ENCODE measurements at regions not wholly inside any gene's neighbourhood (a gene's known extent, or its start where the extent isn't known, plus 50 kb on each side); places are given as distances from the start of the nearest gene placed in this dataset.
"Not testable (repeated sequence)": the region's sequence is repeated elsewhere in the genome, so short reads cannot be mapped to it uniquely, and the experiment has no call there.

DNA sequence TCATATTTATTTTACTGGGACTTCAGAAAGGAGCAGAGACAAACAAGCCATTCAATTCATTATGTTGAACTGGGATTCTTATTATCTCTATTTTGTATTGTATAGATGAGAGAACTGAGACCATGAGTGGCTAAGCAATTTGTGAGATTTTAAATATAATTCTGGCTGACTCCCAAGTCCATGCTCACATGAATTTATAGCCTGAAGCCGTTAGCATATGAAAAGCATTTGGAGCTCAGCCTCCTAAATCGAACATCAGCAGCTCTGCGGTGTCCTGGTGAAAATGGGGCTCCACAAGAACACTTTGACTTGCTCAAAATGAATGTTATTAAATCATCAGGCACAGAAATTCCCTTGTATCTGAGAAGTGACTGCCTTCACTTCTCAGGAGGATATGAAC is 96.8 kb upstream of the DPT start:
- DNase-seq (ENCODE audit: low spot score): no peak

DNA sequence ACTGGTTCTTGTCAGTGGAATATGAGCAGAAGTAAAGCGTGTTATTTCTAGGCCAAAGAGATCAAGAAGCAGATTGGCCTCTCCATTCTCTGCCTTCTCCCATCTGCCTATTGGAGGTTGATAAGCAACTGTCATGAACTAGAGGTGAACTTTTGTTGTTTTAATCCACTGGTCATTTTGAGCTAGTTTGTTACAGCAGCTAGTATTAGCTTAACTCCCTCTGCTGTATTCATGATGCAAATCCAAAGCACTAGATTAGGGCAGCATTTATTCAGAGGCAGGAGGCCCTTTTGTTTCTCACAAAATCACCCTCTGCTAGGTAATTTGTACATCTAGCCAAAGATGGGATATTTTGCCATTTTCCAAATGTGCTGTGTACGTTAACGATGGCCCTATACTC is 97.3 kb upstream of the DPT start:
- DNase-seq (ENCODE audit: low spot score): no peak

DNA sequence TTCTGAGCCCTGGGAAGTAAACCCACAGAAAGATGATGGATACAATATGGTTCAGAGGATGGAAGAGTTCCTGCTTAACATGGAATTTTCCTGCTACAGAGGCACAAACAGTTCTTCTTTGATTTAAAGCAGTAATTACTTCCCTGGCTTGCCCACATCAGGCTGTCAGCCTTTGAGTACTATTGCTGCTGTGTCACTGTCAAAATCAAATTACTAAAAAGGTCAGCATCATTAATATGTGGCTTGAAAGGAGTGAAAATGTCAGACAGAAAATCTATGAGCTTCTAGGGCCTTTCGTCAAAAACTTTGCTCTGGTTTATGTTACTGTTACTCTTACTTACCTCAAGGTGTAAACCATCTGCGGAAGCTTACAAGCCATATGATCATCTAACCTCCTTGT is 98.6 kb upstream of the DPT start:
- DNase-seq (ENCODE audit: low spot score): no peak

DNA sequence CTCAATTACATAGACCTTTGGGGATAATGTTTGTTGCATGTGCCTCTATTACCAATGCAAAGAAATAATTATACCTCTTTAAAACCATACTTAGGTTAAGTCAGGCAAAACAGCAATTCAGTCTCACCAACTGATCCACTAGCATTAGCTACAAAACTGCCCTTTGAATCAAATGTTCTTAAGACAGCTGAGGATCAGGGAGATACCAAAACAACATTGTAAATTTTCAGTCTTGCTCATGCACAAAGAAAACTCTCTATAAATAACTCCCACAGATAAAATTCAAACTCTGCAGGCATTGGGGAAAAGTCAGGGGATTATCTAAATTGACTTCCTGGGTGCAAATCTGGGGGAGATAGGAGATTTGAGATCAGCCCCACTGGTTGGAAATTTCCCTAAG is 100.9 kb upstream of the DPT start:
- no peak for DNase-seq (ENCODE audit: low spot score)

DNA sequence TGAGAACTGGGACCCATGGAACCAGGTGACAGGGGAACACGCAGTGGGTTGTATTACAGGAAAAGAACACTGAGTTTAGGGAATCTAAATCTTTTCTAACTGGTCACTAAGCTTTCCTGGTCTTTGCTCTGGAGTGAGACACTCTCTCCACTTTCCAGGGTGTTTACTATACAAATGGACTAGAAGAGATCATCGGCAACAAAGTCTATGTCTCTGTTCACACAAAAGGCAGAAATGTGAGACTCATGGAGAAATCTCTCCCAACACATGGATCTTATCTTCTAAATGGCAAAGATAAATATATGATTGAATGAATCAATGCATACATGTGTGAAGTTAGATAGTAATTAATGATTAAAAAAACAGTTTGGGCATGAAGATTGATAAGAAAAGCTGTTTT is 101.6 kb upstream of the DPT start:
- DNase-seq (ENCODE audit: low spot score): no peak

DNA sequence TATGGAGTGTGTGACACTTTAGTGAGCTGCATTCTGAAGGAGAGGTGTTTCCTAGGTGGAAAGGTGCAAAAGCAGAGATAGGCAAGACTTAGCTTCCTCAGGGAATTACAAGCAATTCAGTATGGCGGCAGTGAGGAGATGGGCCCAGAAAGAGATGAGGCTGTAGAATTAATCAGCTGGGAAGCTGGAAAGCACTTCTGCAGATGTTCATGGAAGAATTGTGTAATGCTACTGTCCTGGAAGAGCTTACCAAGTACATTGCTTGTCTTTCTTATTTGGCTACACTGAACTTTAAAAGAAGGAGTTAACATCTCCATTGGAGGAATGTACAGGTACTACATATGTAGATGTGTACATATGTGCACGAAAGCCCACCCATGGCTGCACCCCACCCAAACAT is 103.7 kb upstream of the DPT start:
- no peak for DNase-seq (ENCODE audit: low spot score)

DNA sequence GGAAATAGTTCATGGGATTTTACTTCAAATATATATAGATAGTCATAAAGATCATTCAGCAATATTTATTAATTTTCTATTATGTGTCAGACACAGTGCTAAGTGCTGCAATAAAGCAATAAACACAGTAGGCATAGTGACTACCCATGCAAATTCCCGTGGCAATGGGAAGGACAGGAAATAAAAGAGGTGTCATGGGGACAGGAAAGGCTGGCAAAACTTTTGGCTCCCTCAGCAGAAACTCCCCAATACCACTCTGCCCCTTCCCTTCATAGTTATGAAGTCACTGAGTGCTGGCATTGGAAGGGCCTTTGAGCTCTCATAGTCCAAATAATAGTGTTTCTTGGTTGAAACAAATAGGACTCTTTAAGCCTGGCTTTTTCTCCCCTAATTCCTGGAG is 104.4 kb upstream of the DPT start:
- DNase-seq (ENCODE audit: low spot score): no peak

DNA sequence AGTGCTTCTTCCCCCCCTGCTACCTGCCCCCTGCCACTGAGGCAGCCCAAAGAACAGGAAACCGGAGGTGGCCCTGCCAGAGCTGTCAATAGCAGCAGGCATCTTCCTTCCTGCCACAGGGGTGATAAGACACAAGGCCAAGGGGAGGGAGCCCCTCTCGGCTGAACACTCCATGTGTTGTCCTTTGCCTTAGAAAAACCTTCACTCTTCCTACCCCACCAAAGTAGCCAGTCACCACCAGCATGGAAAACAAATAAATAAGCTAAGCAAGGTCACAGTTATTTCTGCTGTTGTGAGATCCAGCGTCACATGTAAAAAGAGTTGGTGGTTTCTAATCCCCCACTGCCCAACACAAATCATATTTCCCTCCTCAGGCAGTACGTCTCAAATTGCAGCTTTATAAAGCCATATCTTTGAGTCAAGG is 104.8 kb upstream of the DPT start:
- no peak for DNase-seq (ENCODE audit: low spot score)

DNA sequence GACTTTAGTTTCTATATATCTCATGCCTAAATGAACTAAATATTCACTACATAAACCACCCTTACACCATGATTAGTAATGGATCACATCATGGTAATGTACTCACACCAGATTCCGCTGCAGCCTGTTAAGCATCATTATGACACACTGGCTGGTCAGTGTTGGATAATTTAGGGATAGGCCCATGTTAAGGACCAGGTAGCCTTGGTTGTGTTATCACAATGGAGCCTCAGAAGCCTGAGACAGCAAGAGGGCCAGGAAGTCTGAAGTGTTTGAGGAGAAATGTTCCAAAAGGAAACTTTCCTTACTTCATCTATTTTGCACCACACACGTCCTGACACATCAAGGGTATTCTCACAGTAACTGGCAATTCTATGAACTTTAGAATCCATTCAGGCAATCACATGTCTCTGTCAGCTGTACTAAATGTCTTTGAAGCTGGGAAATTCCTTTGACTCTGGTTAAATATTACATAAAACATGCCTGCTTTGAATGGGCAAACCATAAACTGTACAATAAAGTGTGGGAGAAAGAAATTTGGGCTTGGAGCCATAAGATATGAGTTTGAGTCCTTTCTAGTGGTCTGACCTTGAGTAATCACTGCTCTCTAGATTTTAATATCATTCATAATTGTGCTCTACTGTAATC is 105.3 kb upstream of the DPT start:
- DNase-seq (ENCODE audit: low spot score): no peak

DNA sequence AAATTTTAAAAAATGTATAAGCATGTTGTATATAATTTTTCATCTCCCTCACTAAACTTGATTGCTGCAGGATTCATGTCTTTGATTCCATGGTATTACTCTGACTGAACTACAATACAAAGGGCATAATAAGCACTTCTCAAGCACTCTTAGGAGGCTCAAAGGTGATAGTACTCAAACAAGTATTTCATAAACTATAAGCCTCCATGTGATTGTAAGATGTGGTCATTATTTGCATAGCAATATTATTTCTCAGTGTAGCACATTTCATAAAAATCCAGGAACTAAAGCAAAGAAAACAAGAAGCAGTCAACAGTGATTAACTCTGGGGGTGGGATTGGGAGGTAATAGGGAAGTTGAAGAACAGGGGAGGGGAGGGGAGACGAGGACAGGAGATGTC is 106.2 kb upstream of the DPT start:
- DNase-seq (ENCODE audit: low spot score): no peak

DNA sequence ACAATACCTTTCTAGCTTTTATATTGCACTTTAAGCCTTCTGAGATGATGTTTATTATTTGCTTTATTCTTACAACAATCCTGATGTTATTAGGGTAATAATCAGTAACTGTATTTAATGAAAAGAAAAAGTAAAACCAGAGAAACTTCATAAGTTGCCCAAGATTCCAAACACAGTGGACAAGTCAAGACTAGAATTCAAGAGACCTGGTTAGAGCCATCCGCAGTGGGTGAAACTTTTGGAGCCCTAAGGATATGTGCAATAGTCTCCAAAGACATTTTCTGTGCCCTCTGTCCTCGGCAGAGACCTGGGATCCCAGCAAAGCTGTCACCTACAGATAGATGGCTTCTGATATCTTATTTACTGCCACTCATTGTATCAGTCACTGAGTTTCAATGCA is 106.8 kb upstream of the DPT start:
- no peak for DNase-seq (ENCODE audit: low spot score)

DNA sequence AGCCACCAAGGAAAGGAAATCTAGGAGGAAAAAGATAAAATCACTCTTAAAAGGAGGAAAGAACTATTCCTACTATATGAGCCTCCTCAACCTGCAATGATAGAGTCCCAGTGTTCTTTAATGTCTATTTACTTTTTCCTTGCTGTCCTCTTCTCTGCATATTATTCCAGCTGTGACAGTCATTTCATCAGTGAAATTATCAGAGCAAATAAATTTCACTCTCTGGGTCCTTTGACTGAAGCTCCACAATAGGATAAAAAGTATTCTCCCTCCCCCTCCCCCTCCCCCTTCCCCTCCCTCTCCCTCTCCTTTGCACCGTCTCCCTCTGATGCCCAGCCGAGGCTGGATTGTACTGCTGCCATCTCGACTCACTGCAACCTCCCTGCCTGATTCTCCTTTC is 107.5 kb upstream of the DPT start:
- no peak for DNase-seq (ENCODE audit: low spot score)

DNA sequence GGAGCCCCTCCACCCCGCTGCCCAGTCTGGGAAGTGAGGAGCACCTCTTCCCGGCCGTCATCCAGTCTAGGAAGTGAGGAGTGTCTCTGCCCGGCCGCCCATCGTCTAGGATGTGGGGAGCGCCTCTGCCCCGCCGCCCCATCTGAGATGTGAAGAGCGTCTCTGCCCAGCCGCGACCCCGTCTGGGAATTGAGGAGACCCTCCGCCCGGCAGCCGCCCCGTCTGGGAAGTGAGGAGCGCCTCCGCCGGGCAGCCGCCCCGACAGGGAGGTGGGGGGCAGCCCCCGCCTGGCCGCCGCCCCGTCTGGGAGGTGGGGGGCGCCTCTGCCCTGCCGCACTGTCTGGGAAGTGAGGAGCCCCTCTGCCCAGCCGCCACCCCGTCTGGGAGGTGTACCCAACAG is 108.2 kb upstream of the DPT start:
- DNase-seq (ENCODE audit: low spot score): not testable (repeated sequence)

DNA sequence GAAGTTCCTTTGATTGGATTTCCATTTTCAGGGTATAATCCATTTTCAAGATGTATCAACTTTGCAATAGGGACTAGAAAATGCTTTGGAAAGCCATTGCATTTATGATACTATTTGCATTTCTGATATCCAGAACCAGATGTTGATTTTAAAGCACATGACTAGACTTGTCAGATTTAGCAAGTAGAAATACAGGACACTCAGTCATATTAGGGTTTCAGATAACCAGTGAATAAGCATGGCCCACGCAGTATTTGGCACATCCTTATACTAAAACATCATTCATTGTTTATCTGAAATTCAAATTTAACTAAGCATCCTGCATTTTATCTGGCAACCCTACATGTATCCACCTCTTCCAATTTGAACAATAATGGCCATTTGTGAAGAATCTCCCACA is 113.3 kb upstream of the DPT start:
- no peak for DNase-seq (ENCODE audit: low spot score)

DNA sequence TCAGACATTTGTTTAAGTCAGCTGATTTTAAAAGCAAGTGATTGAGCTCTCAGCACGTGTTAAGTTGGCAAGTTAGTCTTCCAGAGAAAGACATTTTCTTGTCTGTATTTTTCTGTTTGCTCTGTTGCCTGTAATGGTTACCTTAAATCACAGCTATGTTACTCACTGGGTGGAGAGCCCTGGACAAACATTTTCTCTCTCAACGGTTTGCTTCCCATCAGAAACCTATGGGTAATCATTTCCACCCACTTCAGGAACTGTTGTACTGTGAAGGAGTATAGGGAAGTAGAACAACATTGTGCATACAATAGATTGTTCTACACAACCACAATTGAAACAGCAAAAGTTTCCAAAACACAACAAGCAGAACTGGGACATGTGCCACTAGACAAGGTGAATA is 113.9 kb upstream of the DPT start:
- DNase-seq (ENCODE audit: low spot score): no peak

DNA sequence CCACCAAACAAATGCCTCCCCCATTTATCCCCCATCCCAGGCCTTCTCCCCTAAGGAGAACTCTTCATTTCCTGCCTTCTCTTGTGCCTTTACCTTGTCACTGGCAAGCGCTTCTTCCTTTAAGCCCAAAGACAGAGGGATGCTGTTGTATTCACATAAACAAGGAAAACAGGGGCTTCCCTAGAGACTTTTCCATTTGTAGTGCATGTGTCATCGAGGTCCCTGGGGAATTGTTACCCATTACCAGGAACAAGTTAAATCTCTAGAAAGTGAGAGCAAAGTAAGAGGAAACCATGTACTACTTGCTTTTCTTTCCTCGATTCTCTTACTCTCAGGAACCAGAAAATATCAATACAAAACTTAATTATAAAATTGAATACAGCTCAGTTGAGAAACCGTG is 114.4 kb upstream of the DPT start:
- no peak for DNase-seq (ENCODE audit: low spot score)

DNA sequence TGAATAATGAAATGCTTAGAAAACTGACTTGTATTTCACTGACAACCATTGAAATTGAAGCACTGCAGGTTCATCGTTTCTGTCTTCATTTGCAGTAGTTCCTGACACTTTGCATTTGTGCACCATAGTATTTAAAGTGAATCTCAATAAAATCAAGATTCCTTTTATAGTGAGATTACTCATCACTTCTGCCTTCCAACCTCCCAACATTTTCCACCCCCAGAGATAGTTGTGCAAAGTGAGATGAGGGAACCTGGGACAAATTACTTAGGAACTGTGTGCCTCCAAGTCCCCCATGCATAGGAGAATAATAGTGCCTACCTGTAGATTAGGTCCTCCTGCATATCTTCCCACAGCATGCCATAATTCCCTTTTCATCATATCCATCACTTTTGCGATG is 114.9 kb upstream of the DPT start:
- DNase-seq (ENCODE audit: low spot score): no peak

DNA sequence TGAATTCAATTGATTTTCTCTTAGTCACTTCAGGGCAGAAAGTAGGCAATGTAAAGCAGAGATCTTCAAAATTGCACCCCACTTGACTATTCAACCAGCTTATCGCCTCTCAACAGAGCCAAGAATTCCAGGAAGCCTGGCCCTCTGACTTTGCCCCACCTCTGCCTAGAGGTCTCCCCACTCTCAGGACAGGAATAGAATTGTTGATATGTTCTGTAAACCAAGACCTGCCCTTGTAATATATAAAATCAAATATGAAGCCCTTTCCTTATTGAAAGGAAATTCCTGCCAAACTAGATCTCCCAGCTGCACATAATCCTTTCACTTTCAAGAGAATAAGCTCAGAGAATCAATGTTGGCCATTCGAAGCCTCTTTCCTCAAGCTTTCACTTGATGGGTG is 116.1 kb upstream of the DPT start:
- DNase-seq (ENCODE audit: low spot score): no peak

DNA sequence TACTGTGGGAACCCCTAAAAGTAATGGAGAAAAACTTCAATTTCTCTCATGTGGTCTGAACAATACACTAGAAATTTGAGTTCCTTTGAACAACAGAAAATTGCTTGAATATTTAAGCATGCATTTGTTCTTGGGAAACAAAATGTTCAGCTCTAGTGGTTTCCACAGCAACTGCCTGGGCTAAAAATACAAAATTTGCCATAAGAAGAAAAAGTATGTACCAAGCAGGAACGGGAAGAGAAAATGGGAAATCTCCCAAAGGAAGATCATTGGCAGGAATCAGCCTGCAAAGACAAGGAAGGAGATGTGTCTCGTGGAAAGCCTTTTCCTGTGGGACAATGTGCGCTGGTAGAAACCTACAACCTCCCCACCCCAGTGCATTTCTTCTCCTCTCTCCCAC is 119.0 kb upstream of the DPT start:
- DNase-seq (ENCODE audit: low spot score): no peak

DNA sequence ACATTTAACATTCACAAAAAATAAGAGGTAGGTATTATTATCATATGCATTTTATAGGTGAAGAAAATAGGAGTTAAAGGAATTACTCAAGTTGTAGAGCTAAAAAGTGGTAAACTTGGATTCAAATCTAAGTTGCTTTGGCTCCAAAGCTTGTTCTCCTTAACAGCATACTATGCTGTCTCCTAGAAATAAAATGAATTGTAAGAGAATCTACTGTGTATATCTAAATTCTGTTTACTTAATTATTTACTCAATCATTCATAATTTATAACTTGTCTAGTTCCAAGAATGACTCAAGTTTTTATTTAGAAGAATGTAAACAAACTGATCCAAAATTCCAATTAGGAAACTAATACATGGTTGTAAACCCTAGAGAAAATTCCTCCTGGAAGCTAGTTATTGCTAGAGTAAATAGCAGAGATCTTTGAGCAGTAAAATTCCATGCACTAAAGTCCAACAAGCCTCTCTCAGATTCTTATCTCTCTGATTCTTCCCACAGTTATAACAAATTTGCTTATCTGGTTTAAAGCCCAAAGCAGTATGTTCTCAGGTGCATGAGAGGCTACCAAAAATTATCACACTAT is 132.5 kb upstream of the DPT start:
- no peak for DNase-seq (ENCODE audit: low spot score)

DNA sequence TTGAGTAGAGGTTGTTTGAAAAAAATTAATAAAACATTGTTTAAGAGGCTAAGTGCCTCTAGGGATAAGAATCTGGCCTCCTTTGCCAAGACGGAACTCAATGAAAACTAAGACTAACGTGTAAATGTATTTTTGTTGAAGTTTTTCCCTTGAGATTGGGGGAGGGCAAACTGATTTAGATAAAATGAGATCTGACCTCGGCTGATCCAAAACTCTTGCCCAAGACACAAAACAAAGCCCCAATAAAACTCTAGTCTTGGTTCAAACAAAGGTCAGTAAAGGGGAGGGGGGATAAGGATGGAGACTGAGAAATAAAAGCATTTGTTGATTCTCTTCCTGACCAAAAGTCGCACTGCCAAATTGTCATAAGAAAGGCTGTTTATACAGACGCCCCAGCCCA is 134.8 kb upstream of the DPT start:
- no peak for DNase-seq (ENCODE audit: low spot score)

DNA sequence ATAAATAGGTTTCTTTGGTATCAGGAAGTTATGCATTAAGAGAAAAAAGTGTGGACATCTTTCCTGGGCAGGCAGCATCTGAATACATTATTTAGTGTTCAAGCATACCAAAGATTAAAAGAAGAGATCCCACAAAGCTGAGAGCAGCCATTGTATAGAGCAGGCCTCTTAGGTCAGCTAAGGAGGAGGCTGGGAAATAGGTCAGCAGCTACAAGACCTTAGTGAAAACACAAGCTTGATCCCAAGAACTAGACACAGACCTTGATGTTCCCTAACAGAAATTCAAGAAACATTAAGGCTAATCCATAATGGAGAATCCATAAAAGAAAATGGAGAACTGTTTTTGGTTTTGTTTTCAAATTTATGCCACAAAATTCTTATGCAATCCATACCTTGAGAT is 135.3 kb upstream of the DPT start:
- DNase-seq (ENCODE audit: low spot score): no peak

DNA sequence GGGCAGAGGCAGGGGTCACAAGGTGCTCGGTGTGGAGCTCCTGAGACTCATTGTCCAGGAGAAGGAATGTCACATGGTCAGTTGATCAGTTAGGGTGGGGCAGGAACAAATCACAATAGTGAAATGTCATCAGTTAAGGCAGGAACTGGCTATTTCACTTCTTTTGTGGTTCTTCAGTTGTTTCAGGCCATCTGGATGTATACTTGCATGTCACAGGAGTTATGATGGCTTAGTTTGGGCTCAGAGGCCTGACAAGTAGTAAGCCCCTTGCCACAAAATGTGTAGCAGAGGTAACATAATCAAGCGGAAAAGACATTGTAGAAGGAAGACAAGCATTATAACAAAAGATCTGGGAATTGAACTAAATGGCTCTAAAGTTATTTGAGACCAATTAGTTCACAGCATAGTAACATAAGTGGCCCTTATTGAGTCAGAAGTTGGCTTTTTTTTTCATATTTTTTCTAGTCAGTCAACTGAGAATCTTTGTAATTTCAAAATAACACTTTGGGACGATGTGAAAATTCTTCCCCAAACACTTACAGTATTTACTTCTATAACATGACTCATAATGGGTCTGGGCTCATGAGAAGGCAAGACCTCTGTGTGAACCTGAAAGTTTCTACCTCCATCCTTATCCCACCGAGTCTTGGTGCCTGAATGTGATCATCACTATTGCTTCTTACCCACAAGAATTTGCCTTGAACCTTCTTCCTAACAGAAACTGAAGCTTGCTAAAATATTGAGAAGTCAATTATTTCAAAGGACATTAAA is 137.0 kb upstream of the DPT start:
- DNase-seq (ENCODE audit: low spot score): no peak

Data from pons (tissue), 1 donor.